ENCODE measurements at regions not wholly inside any gene's neighbourhood (a gene's known extent, or its start where the extent isn't known, plus 50 kb on each side); places are given as distances from the start of the nearest gene placed in this dataset.

GRCh38 chr5:167452136-167452535, 839.3 kb upstream of the WWC1 start:
- no peak for DNase-seq

DNA sequence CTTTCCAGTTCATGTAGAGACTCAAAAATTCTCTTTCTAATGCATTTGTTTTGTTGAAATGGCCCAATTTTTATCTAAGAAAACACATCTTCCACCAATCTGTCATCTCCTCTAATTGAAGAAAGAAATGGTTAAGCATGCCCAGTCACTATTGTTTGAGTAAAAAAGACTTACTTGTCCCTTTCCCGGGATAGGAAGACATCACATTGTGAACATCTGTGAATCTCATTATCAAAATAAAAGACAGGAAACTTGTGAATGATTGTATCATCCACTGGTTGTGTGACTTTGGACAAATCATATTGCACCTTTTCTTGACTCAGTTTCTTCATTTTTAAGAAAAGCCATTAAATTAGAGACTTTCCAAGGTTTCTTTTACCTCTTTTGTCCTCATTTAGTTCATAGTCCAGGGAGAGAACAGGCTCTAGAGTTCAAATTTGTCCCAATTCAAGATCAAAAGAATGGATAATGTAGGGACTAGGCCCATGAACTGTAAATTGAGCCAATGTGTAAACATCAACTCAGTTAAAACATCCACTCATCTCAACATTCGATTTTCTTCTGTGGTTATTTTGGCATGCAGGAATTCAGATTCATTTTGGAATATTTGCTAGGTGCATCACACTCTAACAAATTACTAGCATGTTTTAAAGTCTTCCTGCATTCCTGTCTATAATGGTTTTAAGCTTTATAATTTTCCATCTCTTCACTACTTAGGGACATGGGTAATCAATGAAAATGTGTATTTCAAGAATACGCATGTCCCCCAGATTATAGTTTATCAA, 838.0 kb upstream of the WWC1 start:
- no peak for DNase-seq

DNA sequence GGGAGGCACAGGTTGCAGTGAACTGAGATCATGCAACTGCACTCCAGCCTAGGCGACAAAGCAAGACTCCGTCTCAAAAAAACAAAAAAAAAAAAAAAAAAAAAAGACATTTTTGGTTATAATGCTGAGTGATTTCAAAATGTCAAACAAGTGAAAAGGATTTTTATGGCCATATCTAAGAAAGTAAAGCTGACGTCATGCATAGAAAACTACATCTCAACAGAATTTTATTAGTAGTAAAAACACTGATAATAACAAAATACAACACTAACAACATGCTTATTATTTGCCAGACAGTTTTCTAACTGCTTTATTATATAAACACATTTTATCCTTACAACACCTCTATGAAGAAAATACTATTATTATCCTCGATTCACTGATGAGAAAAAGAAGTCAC, 833.0 kb upstream of the WWC1 start:
- DNase-seq: no peak

DNA sequence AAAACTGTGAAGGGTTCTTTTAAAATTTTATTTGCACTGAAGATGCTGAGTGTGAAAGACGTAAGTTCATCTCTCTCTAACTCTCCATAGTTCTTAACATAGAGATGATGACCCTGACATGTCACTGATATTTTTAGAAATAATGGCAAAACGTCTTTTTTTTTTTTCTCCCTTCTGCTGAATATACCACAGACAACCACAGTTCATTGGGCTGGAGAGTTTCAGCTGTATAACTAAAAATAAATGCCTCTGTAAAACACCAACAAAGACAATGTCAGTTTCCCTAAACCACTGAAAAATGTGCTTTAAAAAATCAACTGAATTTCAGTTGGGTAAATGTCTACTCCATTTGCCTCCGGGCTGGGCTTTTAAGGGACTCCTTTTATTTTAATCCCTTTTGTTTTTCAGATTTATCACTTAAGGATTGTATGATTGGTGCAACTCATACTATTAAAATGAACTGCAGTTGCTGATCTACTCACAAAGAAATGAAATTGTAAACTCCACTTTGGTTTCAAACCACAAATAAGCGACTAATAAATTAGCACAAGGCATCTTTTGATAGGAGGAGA, 830.9 kb upstream of the WWC1 start:
- no peak for DNase-seq

GRCh38 chr5:167463939-167464338, 827.5 kb upstream of the WWC1 start:
- no peak for DNase-seq

DNA sequence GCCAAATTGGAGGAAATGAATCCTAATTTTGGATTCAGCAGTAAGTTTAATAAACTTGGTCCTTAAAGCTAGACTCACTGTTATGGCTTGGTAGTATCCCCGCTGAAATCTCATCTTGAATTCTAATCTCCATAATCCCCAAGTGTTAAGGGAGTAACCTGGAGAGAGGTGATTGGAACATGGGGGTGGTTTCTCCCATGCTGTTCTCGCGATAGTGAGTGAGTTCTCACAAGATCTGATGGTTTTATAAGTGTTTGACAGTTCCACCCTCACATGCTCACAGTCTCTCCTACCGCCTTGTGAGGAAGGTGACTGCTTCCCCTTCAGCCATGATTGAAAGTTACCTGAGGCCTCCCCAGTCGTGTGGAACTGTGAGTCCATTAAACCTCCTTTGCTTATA, 824.5 kb upstream of the WWC1 start:
- no peak for DNase-seq

GRCh38 chr5:167472566-167473108, 818.8 kb upstream of the WWC1 start:
- DNase-seq: no peak

GRCh38 chr5:167478188-167478587, 813.3 kb upstream of the WWC1 start:
- no peak for DNase-seq

GRCh38 chr5:167479779-167480178, 811.7 kb upstream of the WWC1 start:
- DNase-seq: no peak

- DNase-seq: no peak
Observed at GRCh38 chr5:167481345-167481744, 810.1 kb upstream of the WWC1 start.

DNA sequence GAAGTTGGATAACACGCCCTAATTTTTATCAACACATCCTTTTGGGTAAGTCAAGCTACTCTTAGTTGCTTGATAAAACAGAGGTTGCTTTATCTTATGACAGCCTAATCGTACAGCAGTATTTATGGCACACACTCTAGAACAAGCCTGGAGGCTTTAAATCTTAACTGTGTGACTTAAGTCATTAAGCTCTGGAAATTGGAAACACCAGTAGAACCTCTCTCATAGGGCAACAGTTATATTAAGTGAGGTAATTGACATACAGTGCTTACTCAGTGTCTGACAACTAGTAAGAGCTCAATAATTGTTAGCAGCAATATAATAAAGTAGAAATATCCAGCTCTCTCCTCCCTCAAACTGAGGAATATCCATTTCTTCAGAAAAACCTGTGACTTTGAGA, 808.9 kb upstream of the WWC1 start:
- no peak for DNase-seq

GRCh38 chr5:167485061-167485774, 806.2 kb upstream of the WWC1 start:
- DNase-seq: no peak

- DNase-seq: no peak
Observed at GRCh38 chr5:167488371-167488770, 803.1 kb upstream of the WWC1 start.

GRCh38 chr5:167489202-167489601, 802.2 kb upstream of the WWC1 start:
- DNase-seq: no peak

GRCh38 chr5:167503926-167504720, 787.3 kb upstream of the WWC1 start:
- DNase-seq: no peak

GRCh38 chr5:167507463-167508233, 783.8 kb upstream of the WWC1 start:
- DNase-seq: no peak

- DNase-seq: no peak
Observed at GRCh38 chr5:167509076-167509475, 782.4 kb upstream of the WWC1 start.

DNA sequence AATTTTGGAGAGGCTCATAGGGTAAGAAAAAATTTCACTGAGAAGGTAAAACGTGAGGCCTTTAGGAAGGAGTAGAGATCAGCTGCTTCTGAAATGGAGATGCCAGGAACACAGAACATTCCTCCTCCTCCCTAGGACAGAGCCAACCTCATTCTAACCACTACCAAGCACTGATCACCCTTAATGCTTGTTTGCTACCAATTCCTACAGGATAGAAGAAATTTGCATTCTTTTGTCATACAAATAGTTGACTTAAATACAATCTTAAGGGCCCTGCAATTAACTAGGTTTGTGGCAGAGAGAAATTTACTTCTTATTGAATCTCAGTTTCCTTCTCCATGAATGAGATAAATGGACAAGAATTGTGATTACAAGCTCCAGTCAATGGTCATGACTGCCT, 780.2 kb upstream of the WWC1 start:
- DNase-seq: no peak

DNA sequence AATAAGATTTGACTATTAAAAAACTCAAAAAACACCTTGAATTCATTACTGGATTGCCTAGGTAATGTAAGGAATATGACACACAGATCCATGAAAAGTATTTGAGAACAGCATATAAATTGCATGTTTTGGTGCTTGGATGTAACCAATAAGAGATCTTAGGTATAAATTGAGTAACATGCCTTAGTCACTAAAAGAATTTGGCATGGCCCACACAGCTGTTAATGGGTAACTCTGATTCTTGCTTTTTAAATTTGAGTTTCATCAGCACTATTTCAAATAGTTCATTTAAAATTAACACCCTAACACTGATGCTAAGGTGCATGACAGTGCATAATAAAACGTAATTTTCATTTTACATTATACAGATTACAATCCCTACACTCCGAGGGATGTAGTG, 779.3 kb upstream of the WWC1 start:
- no peak for DNase-seq

- DNase-seq: no peak
Observed at GRCh38 chr5:167513381-167513780, 778.1 kb upstream of the WWC1 start.

GRCh38 chr5:167514461-167514860, 777.0 kb upstream of the WWC1 start:
- no peak for DNase-seq

DNA sequence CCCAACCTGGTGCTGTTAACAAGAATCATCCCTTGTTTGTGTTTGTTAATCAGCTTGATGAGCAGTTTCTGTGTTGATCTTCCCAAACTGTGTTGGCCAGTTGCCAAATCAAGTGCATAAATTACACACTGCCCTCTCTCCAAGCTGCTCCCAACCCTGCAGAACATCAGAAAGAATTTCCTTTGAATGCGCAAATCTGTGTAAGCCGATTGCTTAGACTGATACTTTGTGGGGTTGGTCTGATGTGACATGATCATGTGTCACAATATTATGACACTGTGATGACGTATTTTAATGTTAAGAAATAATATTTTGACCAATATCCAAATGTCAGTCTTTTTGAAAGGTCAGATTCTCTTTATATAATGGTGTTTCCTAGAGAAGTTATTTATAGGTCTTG, 766.4 kb upstream of the WWC1 start:
- no peak for DNase-seq
